ENCODE measurements at regions not wholly inside any gene's neighbourhood (a gene's known extent, or its start where the extent isn't known, plus 50 kb on each side); places are given as distances from the start of the nearest gene placed in this dataset.

DNA sequence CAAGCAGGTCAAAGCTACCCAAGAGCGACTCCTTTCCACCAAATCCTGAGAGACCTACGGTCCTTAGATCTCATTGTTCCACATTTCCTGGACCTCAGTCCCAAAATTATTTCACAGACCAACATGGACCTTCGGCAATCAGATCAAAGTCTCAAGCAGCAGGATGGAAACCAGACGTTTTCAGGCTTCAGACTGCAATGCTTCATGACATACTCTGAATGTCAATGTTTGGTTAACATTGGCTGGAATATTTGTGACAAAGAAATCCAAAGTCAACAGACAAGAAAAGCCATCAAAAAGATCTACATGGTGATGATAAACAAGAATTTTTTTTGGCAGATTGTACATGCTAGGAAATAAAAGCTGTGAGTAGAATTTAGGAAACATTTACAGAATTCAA lies 1057.3 kb downstream of the ADGRL2 start:
- no peak overlapping the region for H2AK9ac ChIP-seq (replicated peaks; ENCODE audit: low read depth, low read length, poor library complexity)
- intact Hi-C loops (cut with micrococcal nuclease) = no loop called here
- H4K91ac ChIP-seq (ENCODE audit: insufficient read depth, low read depth, low read length) = no peak overlapping the region
- no peak overlapping the region for H3K4ac ChIP-seq (ENCODE audit: low read depth, low read length)
- TF ChIP-seq FOS (IDR thresholded peaks at IDR 0.05; ENCODE audit: low read depth, low read length) = no peak
- H2BK5ac ChIP-seq (ENCODE audit: low read depth, low read length, poor library complexity, severe bottlenecking) = no peak overlapping the region
- H3K14ac ChIP-seq (replicated peaks; ENCODE audit: low read depth, low read length) = no peak overlapping the region
- no peak overlapping the region for H3K56ac ChIP-seq (ENCODE audit: extremely low read depth, insufficient read depth, low read length)
- WGBS, 2 experiments (ENCODE audit: extremely low coverage in 2 of 2, insufficient read length in 1 of 2) = 31% methylated on average over 2 of the region's 4 CpGs; no CpG with 5 or more reads in 1 of the 2 experiments
- dilution Hi-C loops (cut with HindIII; ENCODE audit: low sequenced_read_pairs, unreplicated experiment) = no loop called here
- no peak overlapping the region for H3K23ac ChIP-seq (ENCODE audit: low read depth, low read length)
- no peak overlapping the region for H3K27ac ChIP-seq (ENCODE audit: insufficient read depth, low read length)
- no peak for DNase-seq
- no peak overlapping the region for H4K5ac ChIP-seq (ENCODE audit: low read depth, low read length)
- no peak overlapping the region for H3K9ac ChIP-seq (ENCODE audit: low read depth, low read length)
- H2AK5ac ChIP-seq (ENCODE audit: low read depth, low read length) = no peak overlapping the region
- no peaks in the 10 kb centered on the region for H3K4me1 ChIP-seq (ENCODE audit: control insufficient read depth, insufficient read depth, low read length)
- no peaks in the 10 kb centered on the region for H3K36me3 ChIP-seq (ENCODE audit: control insufficient read depth, insufficient read depth, low read length)
- no peak overlapping the region for H3K4me2 ChIP-seq (ENCODE audit: low read depth, low read length)
- H2AFZ ChIP-seq (replicated peaks; ENCODE audit: low read length, poor library complexity) = no peak overlapping the region
- H2BK20ac ChIP-seq (ENCODE audit: low read depth, low read length) = no peak overlapping the region
- no TSS peak for BruUV-seq (replicated peaks)
- no peak overlapping the region for H3K18ac ChIP-seq (ENCODE audit: low read depth, low read length)
- ATAC-seq (ENCODE audit: low read depth) = no peak
- H3K79me1 ChIP-seq (ENCODE audit: low read depth in 1 of 2, low read length in 2 of 2) = no peaks in the 10 kb centered on the region
- POLR2A ChIA-PET (ENCODE audit: unreplicated experiment) = no interaction called here
- H4K8ac ChIP-seq (ENCODE audit: low read depth in 2 of 2, low read length in 2 of 2) = no peak overlapping the region
- H3K4me3 ChIP-seq (ENCODE audit: insufficient read depth, low read depth, low read length) = no peak overlapping the region
- H2BK15ac ChIP-seq (ENCODE audit: low read depth, low read length) = no peak overlapping the region
- CTCF ChIA-PET = no interaction called here
- no peak overlapping the region for H2BK120ac ChIP-seq (ENCODE audit: low read depth, low read length)
- no peaks in the 10 kb centered on the region for H3K9me1 ChIP-seq (ENCODE audit: insufficient read depth, low read length)
- H3K9me3 ChIP-seq (ENCODE audit: control insufficient read depth, insufficient read depth, low read length) = peaks cover 2% of the 10 kb centered on the region; the same call in 1 of the 2 replicates
- no peaks in the 10 kb centered on the region for H4K20me1 ChIP-seq (ENCODE audit: insufficient read depth, low read length)
- in situ Hi-C loops (cut with MboI; ENCODE audit: low sequenced_read_pairs) = no loop called here
- H3K27me3 ChIP-seq (ENCODE audit: control insufficient read depth, insufficient read depth, low read length) = no peaks in the 10 kb centered on the region
